ENCODE measurements at regions not wholly inside any gene's neighbourhood (a gene's known extent, or its start where the extent isn't known, plus 50 kb on each side); places are given as distances from the start of the nearest gene placed in this dataset.

DNA sequence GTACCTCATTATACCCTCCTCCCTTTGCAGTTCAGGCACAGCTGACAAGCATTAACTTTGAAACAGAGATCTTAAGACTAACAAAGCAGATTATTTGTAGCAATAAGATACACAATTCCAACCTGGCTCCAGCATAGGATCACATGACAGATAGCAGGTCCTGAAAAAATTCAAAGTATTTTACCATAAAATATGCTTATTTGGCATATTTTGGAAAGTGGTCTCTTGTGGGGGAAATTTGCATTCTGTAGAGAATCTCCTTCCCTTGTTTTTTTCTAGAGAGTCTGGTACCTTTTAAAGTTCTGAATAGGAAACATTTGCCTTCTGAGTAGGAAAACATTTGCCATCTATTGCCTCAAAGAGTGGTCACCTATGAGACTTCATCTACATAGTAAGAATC, 212.8 kb upstream of the SH3BP4 start:
- peaks cover 6% of the 10 kb centered on the region for H3K4me1 Mint-ChIP-seq
- peaks cover 15% of the 10 kb centered on the region for H3K9me3 Mint-ChIP-seq
- H3K27ac Mint-ChIP-seq (ENCODE audit: unreplicated experiment), result no peak overlapping the region
- no peak for DNase-seq (ENCODE audit: low read depth, low spot score)
- no peak overlapping the region for H3K4me3 Mint-ChIP-seq
- no peaks in the 10 kb centered on the region for H3K27me3 Mint-ChIP-seq (ENCODE audit: low read depth)
- TF ChIP-seq CTCF (conservative IDR thresholded peaks at IDR 0.05), result no peak
- H3K36me3 Mint-ChIP-seq (ENCODE audit: low read depth), result peaks cover 9% of the 10 kb centered on the region

- Mint-ChIP-seq H3K27me3 (ENCODE audit: low read depth) (no peaks in the 10 kb centered on the region), H3K4me3 (no peak overlapping the region), H3K27ac (ENCODE audit: unreplicated experiment) (no peak overlapping the region), H3K36me3 (ENCODE audit: low read depth) (peaks cover 9% of the 10 kb centered on the region), H3K4me1 (no peaks in the 10 kb centered on the region), H3K9me3 (peaks cover 5% of the 10 kb centered on the region)
- no peak for TF ChIP-seq CTCF (conservative IDR thresholded peaks at IDR 0.05)
- DNase-seq (ENCODE audit: low read depth, low spot score), result no peak
Measured at GRCh38 chr2:234735829-234736228, 216.0 kb upstream of the SH3BP4 start.

GRCh38 chr2:234733795-234734600, 217.8 kb upstream of the SH3BP4 start:
- no peak overlapping the region for H3K4me3 Mint-ChIP-seq
- no peak for DNase-seq (ENCODE audit: low read depth, low spot score)
- TF ChIP-seq CTCF (conservative IDR thresholded peaks at IDR 0.05), result no peak
- H3K27ac Mint-ChIP-seq (ENCODE audit: unreplicated experiment), result no peak overlapping the region
- no peaks in the 10 kb centered on the region for H3K27me3 Mint-ChIP-seq (ENCODE audit: low read depth)
- H3K4me1 Mint-ChIP-seq, result peaks cover 4% of the 10 kb centered on the region
- peaks cover 5% of the 10 kb centered on the region for H3K9me3 Mint-ChIP-seq
- H3K36me3 Mint-ChIP-seq (ENCODE audit: low read depth), result peaks cover 9% of the 10 kb centered on the region

GRCh38 chr2:234733093-234733489, 218.7 kb upstream of the SH3BP4 start:
- no peak for TF ChIP-seq CTCF (conservative IDR thresholded peaks at IDR 0.05)

DNA sequence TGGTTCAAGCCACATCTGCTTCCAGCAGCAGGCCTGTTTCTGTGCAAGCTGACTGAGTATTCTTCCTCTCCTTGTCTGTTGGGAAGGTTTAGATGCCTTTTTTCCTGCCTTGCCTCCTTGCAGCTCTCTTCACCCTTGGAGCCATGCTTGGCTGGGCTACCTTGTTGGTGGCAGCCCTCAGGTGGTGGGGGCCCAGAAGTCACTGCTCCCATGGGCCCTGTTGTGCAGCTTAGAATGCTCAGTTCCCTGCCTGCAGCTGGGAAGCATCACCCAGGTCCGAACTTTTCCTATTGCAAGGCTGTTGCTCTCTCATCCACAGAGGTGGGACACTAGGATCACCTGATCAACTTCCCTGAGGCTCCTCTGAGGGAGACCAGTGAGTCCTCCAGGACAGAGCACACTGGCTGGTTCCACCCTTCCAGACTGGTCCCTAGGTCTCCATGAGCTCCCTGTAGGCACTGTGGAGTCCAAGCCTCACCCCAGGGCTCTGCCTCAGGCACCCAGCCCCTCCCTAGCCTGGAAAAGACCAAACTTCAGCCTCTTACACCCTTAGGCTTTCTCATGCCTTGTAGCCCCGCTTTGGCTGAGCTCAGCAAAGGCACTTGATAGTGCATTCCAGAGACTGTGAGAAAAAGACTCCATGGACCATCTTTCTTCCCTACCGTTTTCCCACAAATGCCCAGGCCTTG, 219.3 kb upstream of the SH3BP4 start:
- peaks cover 9% of the 10 kb centered on the region for H3K36me3 Mint-ChIP-seq (ENCODE audit: low read depth)
- peaks cover 4% of the 10 kb centered on the region for H3K4me1 Mint-ChIP-seq
- no peaks in the 10 kb centered on the region for H3K27me3 Mint-ChIP-seq (ENCODE audit: low read depth)
- H3K9me3 Mint-ChIP-seq, result peaks cover 5% of the 10 kb centered on the region
- no peak overlapping the region for H3K4me3 Mint-ChIP-seq
- no peak for DNase-seq (ENCODE audit: low read depth, low spot score)
- no peak overlapping the region for H3K27ac Mint-ChIP-seq (ENCODE audit: unreplicated experiment)
- TF ChIP-seq CTCF (conservative IDR thresholded peaks at IDR 0.05), result no peak

More at GRCh38 chr2:234733093-234733489, 218.7 kb upstream of the SH3BP4 start:
- no peak overlapping the region for H3K4me3 Mint-ChIP-seq
- peaks cover 5% of the 10 kb centered on the region for H3K9me3 Mint-ChIP-seq
- no peaks in the 10 kb centered on the region for H3K27me3 Mint-ChIP-seq (ENCODE audit: low read depth)
- no peak for DNase-seq (ENCODE audit: low read depth, low spot score)
- H3K27ac Mint-ChIP-seq (ENCODE audit: unreplicated experiment), result no peak overlapping the region
- H3K36me3 Mint-ChIP-seq (ENCODE audit: low read depth), result peaks cover 9% of the 10 kb centered on the region
- H3K4me1 Mint-ChIP-seq, result peaks cover 4% of the 10 kb centered on the region

Measured in neural crest cell (in vitro differentiated cells).